ENCODE measurements at regions not wholly inside any gene's neighbourhood (a gene's known extent, or its start where the extent isn't known, plus 50 kb on each side); places are given as distances from the start of the nearest gene placed in this dataset.

DNA sequence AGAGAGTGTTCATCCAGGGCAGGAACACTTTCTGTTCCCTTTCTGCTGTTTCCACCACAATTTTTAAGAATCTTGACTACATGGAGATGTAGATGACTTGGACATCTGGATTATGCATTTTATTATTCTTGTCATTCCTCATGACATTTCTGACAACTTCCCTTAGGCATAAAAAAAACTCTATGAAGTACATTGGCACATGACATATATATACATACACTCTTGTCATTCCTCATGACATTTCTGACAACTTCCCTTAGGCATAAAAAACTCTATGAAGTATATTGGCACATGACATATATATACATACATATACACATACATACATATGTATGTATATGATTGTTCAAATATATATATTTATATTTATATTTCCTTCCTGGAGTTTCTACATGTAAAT, 531.5 kb downstream of the COL12A1 start:
- Histone ChIP-seq H3K9me2 (ENCODE audit: low read depth, low read length) (no peaks in the 10 kb centered on the region), H3F3A (ENCODE audit: insufficient read depth, low read length) (no peaks in the 10 kb centered on the region), H3K4me3 (ENCODE audit: low read depth, low read length, poor library complexity, severe bottlenecking) (no peak overlapping the region), H3K79me2 (ENCODE audit: insufficient read depth, low read length) (no peaks in the 10 kb centered on the region), H3K9me3 (ENCODE audit: low read length) (no peaks in the 10 kb centered on the region), H3K9ac (ENCODE audit: low read length) (no peak overlapping the region), H3K4me1 (ENCODE audit: insufficient read depth, low read length, severe bottlenecking) (no peaks in the 10 kb centered on the region), H4K20me1 (ENCODE audit: insufficient read depth, low read length) (no peaks in the 10 kb centered on the region), H3K27ac (ENCODE audit: low read depth, low read length, poor library complexity, severe bottlenecking) (no peak overlapping the region), H2AFZ (ENCODE audit: low read length) (no peak overlapping the region), H3K4me2 (ENCODE audit: low read length) (no peak overlapping the region), H3K36me3 (ENCODE audit: insufficient read depth, low read length) (no peaks in the 10 kb centered on the region), H3K27me3 (ENCODE audit: insufficient read depth, low read length) (no peaks in the 10 kb centered on the region)
- TF ChIP-seq CTCF (IDR thresholded peaks at IDR 0.05; ENCODE audit: low read length) (no peak), EZH2 (IDR thresholded peaks at IDR 0.05; ENCODE audit: borderline replicate concordance, low read length) (no peak)

DNA sequence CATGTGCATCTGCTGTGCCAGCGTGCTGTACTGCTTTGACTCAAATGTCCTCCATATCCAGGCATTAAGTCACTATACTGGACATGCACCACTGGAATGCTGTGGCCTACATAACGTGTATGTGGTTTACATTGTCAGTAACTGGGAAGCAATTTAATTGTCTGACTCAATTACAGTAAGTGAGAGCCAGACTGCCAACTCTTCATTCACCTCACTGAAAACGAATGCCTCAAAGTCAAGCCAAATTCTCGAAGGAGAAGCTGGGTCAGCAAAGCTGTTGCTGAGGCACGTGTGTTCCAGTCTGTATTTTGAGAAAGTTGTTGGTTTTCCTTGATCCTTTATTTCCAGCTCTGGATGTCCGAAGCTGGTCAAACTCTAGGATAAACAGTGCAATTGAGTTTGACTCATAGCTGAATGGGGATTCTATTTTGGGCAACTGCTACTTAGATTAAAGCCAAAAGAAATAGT, 534.3 kb downstream of the COL12A1 start:
- no peak overlapping the region for H2AFZ ChIP-seq (ENCODE audit: low read length)
- no peaks in the 10 kb centered on the region for H3K4me1 ChIP-seq (ENCODE audit: insufficient read depth, low read length, severe bottlenecking)
- H3K9me2 ChIP-seq (ENCODE audit: low read depth, low read length) = no peaks in the 10 kb centered on the region
- no peak overlapping the region for H3K4me3 ChIP-seq (ENCODE audit: low read depth, low read length, poor library complexity, severe bottlenecking)
- no peaks in the 10 kb centered on the region for H4K20me1 ChIP-seq (ENCODE audit: insufficient read depth, low read length)
- no peak overlapping the region for H3K27ac ChIP-seq (ENCODE audit: low read depth, low read length, poor library complexity, severe bottlenecking)
- H3K36me3 ChIP-seq (ENCODE audit: insufficient read depth, low read length) = no peaks in the 10 kb centered on the region
- H3K27me3 ChIP-seq (ENCODE audit: insufficient read depth, low read length) = no peaks in the 10 kb centered on the region
- H3K4me2 ChIP-seq (ENCODE audit: low read length) = no peak overlapping the region
- TF ChIP-seq CTCF (IDR thresholded peaks at IDR 0.05; ENCODE audit: low read length) = no peak
- TF ChIP-seq EZH2 (IDR thresholded peaks at IDR 0.05; ENCODE audit: borderline replicate concordance, low read length) = no peak
- H3F3A ChIP-seq (ENCODE audit: insufficient read depth, low read length) = no peaks in the 10 kb centered on the region
- no peaks in the 10 kb centered on the region for H3K9me3 ChIP-seq (ENCODE audit: low read length)
- H3K79me2 ChIP-seq (ENCODE audit: insufficient read depth, low read length) = no peaks in the 10 kb centered on the region
- no peak overlapping the region for H3K9ac ChIP-seq (ENCODE audit: low read length)

DNA sequence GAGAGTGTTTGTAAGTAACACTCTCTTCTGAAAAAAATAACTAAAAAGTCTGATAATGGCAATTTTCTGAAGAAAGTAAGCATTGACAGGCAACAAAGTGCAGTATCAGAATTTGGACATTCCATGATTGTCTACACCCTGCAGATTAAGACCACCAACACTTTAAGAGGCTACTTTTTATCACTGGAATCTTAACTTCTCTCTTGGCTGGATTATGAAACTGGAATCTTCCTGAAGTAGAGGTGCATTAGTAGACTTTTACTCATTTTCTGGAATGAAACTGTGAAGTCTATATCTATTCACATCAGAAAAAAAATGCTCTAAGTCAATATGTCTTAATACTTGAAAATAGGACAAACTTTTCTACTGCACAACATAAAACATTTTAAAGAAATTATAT, 547.5 kb downstream of the COL12A1 start:
- Histone ChIP-seq H3K4me3 (ENCODE audit: low read depth, low read length, poor library complexity, severe bottlenecking) (no peak overlapping the region), H3K9ac (ENCODE audit: low read length) (no peak overlapping the region), H3K4me2 (ENCODE audit: low read length) (no peak overlapping the region), H3K9me3 (ENCODE audit: low read length) (no peaks in the 10 kb centered on the region), H3K9me2 (ENCODE audit: low read depth, low read length) (no peaks in the 10 kb centered on the region), H3K27ac (ENCODE audit: low read depth, low read length, poor library complexity, severe bottlenecking) (no peak overlapping the region), H3F3A (ENCODE audit: insufficient read depth, low read length) (no peaks in the 10 kb centered on the region), H3K27me3 (ENCODE audit: insufficient read depth, low read length) (no peaks in the 10 kb centered on the region), H3K36me3 (ENCODE audit: insufficient read depth, low read length) (no peaks in the 10 kb centered on the region), H3K4me1 (ENCODE audit: insufficient read depth, low read length, severe bottlenecking) (no peaks in the 10 kb centered on the region), H4K20me1 (ENCODE audit: insufficient read depth, low read length) (no peaks in the 10 kb centered on the region), H3K79me2 (ENCODE audit: insufficient read depth, low read length) (no peaks in the 10 kb centered on the region), H2AFZ (ENCODE audit: low read length) (no peak overlapping the region)
- TF ChIP-seq EZH2 (IDR thresholded peaks at IDR 0.05; ENCODE audit: borderline replicate concordance, low read length) = no peak
- TF ChIP-seq CTCF (IDR thresholded peaks at IDR 0.05; ENCODE audit: low read length) = no peak
